MM.1S (cell line): ENCODE measurements at regions not wholly inside any gene's neighbourhood (a gene's known extent, or its start where the extent isn't known, plus 50 kb on each side); places are given as distances from the start of the nearest gene placed in this dataset.

Experiments
- CTCF ChIP-seq: fragments of 300-600 bp; sonication (generic); IDR thresholded peaks from 2 replicates; pipeline ENCODE4 v1.5.1; 2016; ENCODE audit warnings: antibody characterized with exemption, low read length, mixed read lengths
- EZH2phosphoT487 ChIP-seq: fragments of 300-600 bp; sonication (generic); IDR thresholded peaks from 2 replicates; pipeline ENCODE4 v1.6.1; 2018; ENCODE audit warnings: antibody characterized with exemption, low read length

GRCh38 chr6:6758546-6758914 is 170.0 kb downstream of the LY86 start:
- TF ChIP-seq CTCF (no peak), EZH2phosphoT487 (no peak)
